Stimulated activated CD4-positive, alpha-beta T cell treated with anti-CD3 and anti-CD28 coated beads, Interleukin-15, amount 100 ng/mL, for 48 hours (primary cell): ENCODE measurements at regions not wholly inside any gene's neighbourhood (a gene's known extent, or its start where the extent isn't known, plus 50 kb on each side); places are given as distances from the start of the nearest gene placed in this dataset.

ENCODE experiments used
- DNase-seq, 2 donors: peaks; one replicate each; pipeline ENCODE4 v3.0.0-alpha.2; 2020; ENCODE audit warnings: low read depth in 2 of 2

GRCh38 chr6:165825256-165825815 is 162.3 kb upstream of the PDE10A start:
- no peak for DNase-seq

- DNase-seq = no peak
Observed at GRCh38 chr6:165823609-165824326, 160.7 kb upstream of the PDE10A start.

GRCh38 chr6:165822501-165822900 is 159.5 kb upstream of the PDE10A start:
- DNase-seq = no peak

- no peak for DNase-seq
Observed at GRCh38 chr6:165821754-165822153, 158.7 kb upstream of the PDE10A start.

- no peak for DNase-seq
Observed at GRCh38 chr6:165820934-165821333, 157.9 kb upstream of the PDE10A start.

GRCh38 chr6:165820407-165820806 is 157.4 kb upstream of the PDE10A start:
- no peak for DNase-seq

- DNase-seq = no peak
Observed at GRCh38 chr6:165819394-165819793, 156.4 kb upstream of the PDE10A start.

- no peak for DNase-seq
Observed at GRCh38 chr6:165818200-165818599, 155.2 kb upstream of the PDE10A start.

GRCh38 chr6:165817771-165818170 is 154.7 kb upstream of the PDE10A start:
- no peak for DNase-seq

GRCh38 chr6:165817148-165817547 is 154.1 kb upstream of the PDE10A start:
- no peak for DNase-seq

GRCh38 chr6:165814679-165815078 is 151.6 kb upstream of the PDE10A start:
- no peak for DNase-seq

GRCh38 chr6:165811512-165811911 is 148.5 kb upstream of the PDE10A start:
- DNase-seq = no peak

- no peak for DNase-seq
Observed at GRCh38 chr6:165808021-165808420, 145.0 kb upstream of the PDE10A start.

- no peak for DNase-seq
Observed at GRCh38 chr6:165807249-165807960, 144.4 kb upstream of the PDE10A start.

GRCh38 chr6:165806126-165806810 is 143.2 kb upstream of the PDE10A start:
- no peak for DNase-seq

- no peak for DNase-seq
Observed at GRCh38 chr6:165805636-165806035, 142.6 kb upstream of the PDE10A start.

GRCh38 chr6:165805067-165805555 is 142.1 kb upstream of the PDE10A start:
- no peak for DNase-seq

GRCh38 chr6:165804331-165805066 is 141.5 kb upstream of the PDE10A start:
- DNase-seq = no peak

GRCh38 chr6:165800337-165800736 is 137.3 kb upstream of the PDE10A start:
- DNase-seq = no peak

GRCh38 chr6:165799391-165800153 is 136.5 kb upstream of the PDE10A start:
- DNase-seq = no peak

- DNase-seq = no peak
Observed at GRCh38 chr6:165798991-165799390, 135.9 kb upstream of the PDE10A start.
